Uterus (tissue), 2 donors: ENCODE measurements at regions not wholly inside any gene's neighbourhood (a gene's known extent, or its start where the extent isn't known, plus 50 kb on each side); places are given as distances from the start of the nearest gene placed in this dataset.

ENCODE experiments used
- POLR2A ChIP-seq, 2 donors: fragments of 450-650 bp; IDR thresholded peaks; one replicate each; pipeline ENCODE4 v1.6.1; 2016; ENCODE audit warnings: antibody characterized with exemption in 2 of 2, mild to moderate bottlenecking in 1 of 2, moderate library complexity in 1 of 2
- TF ChIP-seq, protein P1 (sequence below), 4 experiments: fragments of 200-600 bp in 2 of 4; fragments of 450-650 bp in 2 of 4; sonication (generic) in 2 of 4; IDR thresholded peaks; one replicate each; pipeline ENCODE4 v1.5.1; 2016 to 2019; ENCODE audit warnings: antibody characterized with exemption in 4 of 4, mild to moderate bottlenecking in 2 of 4, moderate library complexity in 1 of 4

DNA sequence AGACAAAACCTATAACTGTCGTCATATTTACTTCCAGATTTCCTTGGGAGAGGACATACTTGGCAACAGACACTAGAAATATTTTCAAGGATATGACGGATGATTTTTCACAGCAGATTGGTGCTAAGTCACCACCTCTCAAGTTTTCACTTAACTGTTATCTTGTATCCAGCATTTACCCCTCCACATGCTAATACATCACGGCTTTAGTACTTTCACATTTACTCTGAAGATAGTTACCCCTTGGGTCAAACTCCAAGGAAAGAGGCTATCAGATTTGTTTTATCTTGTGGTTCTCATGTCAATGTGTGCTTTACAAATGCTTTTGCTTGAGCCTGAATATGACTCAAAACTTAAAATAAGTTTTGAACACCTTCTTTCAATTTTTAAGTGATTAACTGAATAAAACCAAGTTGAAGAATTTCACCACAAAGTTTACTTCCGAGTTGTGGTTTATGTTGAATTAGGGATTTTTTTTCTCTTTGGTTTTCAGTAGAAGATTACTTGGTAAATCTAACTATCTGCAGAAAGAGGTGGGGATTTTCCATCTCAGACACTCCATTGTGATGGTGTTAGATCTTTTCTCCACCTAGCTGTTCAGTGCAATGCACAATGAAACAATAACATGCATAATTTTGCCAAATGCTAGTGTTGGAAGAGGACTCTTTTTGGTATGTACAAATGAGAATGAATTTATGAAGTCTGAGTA lies 75.4 kb upstream of the FAT1 start:
- TF ChIP-seq, protein P1, sequence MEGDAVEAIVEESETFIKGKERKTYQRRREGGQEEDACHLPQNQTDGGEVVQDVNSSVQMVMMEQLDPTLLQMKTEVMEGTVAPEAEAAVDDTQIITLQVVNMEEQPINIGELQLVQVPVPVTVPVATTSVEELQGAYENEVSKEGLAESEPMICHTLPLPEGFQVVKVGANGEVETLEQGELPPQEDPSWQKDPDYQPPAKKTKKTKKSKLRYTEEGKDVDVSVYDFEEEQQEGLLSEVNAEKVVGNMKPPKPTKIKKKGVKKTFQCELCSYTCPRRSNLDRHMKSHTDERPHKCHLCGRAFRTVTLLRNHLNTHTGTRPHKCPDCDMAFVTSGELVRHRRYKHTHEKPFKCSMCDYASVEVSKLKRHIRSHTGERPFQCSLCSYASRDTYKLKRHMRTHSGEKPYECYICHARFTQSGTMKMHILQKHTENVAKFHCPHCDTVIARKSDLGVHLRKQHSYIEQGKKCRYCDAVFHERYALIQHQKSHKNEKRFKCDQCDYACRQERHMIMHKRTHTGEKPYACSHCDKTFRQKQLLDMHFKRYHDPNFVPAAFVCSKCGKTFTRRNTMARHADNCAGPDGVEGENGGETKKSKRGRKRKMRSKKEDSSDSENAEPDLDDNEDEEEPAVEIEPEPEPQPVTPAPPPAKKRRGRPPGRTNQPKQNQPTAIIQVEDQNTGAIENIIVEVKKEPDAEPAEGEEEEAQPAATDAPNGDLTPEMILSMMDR (IDR thresholded peaks at IDR 0.05): no peak
- TF ChIP-seq POLR2A (IDR thresholded peaks at IDR 0.05): no peak
